Adrenal gland (tissue), 9 donors: ENCODE measurements at regions not wholly inside any gene's neighbourhood (a gene's known extent, or its start where the extent isn't known, plus 50 kb on each side); places are given as distances from the start of the nearest gene placed in this dataset.

Experiments used
- DNase-seq, 7 donors: peaks; one replicate each; pipeline ENCODE4 v3.0.0-alpha.2; 2019 to 2020
- H3K27ac ChIP-seq, 5 donors: fragments of 200-600 bp; sonication (generic) in 4 of 5; 1 replicate in 3 of 5; 2 replicates in 2 of 5; pipeline versions ENCODE4 v1.5.1 to v1.8.0; 2016 to 2020; ENCODE audit warnings: mild to moderate bottlenecking in 1 of 5
- H3K27me3 ChIP-seq: fragments of 200-600 bp; 2 replicates; pipeline ENCODE4 v1.8.0; 2021
- H3K36me3 ChIP-seq, 2 donors: fragments of 200-600 bp; replicated peaks in 1 of 2; 1 replicate in 1 of 2; 2 replicates in 1 of 2; pipeline versions ENCODE4 v1.5.1 to v1.8.0; 2018 to 2022
- H3K4me1 ChIP-seq, 2 donors: fragments of 200-600 bp; replicated peaks in 1 of 2; 1 replicate in 1 of 2; 2 replicates in 1 of 2; pipeline versions ENCODE4 v1.5.1 to v1.8.0; 2018 to 2021
- H3K4me3 ChIP-seq, 4 donors: fragments of 200-600 bp; sonication (generic) in 3 of 4; one replicate each; pipeline ENCODE4 v1.5.1; 2016 to 2018
- H3K9me3 ChIP-seq, 3 donors: fragments of 200-600 bp; sonication (generic) in 1 of 3; replicated peaks in 1 of 3; 1 replicate in 2 of 3; 2 replicates in 1 of 3; pipeline versions ENCODE4 v1.5.1 to v1.8.0; 2016 to 2021
- POLR2A ChIP-seq, 2 donors: fragments of 450-650 bp; IDR thresholded peaks; one replicate each; pipeline ENCODE4 v1.6.1; 2017; ENCODE audit warnings: antibody characterized with exemption in 2 of 2, mild to moderate bottlenecking in 2 of 2, moderate library complexity in 1 of 2
- WGBS, 4 donors: extraction: QIAGEN DNeasy Blood & Tissue Kit in 2 of 4; methylation state at CpG; one replicate each; pipeline versions ENCODE4 v1.1.5 to v1.1.7; 2013 to 2017; 5-methylcytosine and 5-hydroxymethylcytosine counted together
- intact Hi-C, 2 donors: fragments of 100-400 bp; cut with DNase I; formaldehyde crosslinking; loops; one replicate each; pipeline versions ENCODE4 v1.14.1 to v1.15.0; 2022 to 2023
- TF ChIP-seq, protein P1 (sequence below), 6 experiments: fragments of 450-650 bp in 4 of 6; fragments of 200-600 bp in 2 of 6; sonication (generic) in 1 of 6; IDR thresholded peaks; 1 replicate in 5 of 6; 2 replicates in 1 of 6; pipeline versions ENCODE4 v1.5.1 to v1.8.0; 2016 to 2021; ENCODE audit warnings: antibody characterized with exemption in 6 of 6, mild to moderate bottlenecking in 2 of 6, moderate library complexity in 1 of 6
- donor health status: healthy with polysubstance abuse.
- donor health status: Bipolar disorder and iron deficiency.
- donor health status: DM: yes; HTN: yes; CAD: no.
- donor health status: DM: no; HTN: no; CAD: no.
- donor health status: DM: no; HTN: no; CAD: no.

DNA sequence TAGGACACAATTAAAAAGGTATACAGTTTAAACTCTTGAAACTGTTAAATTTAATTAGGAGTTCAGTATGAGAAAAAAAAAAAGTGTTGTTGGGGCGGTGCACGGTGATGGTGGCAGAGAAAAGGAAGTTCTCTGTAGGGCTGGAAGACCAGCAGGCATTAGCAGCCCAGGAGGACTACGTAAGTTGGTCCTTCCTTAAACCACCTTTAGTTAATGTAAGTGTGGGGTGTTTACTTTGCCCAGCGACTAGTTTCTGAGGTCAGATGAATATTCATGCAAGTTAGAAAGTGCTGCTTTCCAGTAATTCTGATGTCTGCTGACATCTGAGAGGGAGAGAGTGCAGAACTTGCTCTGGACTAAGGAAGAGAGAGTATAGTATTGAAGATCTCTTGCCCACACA lies 54.9 kb downstream of the NKX2-1 start:
- Histone ChIP-seq H3K9me3 (no peaks in the 10 kb centered on the region), H3K36me3 (no peaks in the 10 kb centered on the region), H3K4me3 (no peak overlapping the region), H3K4me1 (no peaks in the 10 kb centered on the region), H3K27me3 (no peaks in the 10 kb centered on the region), H3K27ac (no peak overlapping the region)
- 79 to 89% (median 85%) methylated on average over 4 of the region's 4 CpGs for WGBS, 4 donors
- TF ChIP-seq, protein P1, sequence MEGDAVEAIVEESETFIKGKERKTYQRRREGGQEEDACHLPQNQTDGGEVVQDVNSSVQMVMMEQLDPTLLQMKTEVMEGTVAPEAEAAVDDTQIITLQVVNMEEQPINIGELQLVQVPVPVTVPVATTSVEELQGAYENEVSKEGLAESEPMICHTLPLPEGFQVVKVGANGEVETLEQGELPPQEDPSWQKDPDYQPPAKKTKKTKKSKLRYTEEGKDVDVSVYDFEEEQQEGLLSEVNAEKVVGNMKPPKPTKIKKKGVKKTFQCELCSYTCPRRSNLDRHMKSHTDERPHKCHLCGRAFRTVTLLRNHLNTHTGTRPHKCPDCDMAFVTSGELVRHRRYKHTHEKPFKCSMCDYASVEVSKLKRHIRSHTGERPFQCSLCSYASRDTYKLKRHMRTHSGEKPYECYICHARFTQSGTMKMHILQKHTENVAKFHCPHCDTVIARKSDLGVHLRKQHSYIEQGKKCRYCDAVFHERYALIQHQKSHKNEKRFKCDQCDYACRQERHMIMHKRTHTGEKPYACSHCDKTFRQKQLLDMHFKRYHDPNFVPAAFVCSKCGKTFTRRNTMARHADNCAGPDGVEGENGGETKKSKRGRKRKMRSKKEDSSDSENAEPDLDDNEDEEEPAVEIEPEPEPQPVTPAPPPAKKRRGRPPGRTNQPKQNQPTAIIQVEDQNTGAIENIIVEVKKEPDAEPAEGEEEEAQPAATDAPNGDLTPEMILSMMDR (IDR thresholded peaks at IDR 0.05): no peak
- no peak for TF ChIP-seq POLR2A (IDR thresholded peaks at IDR 0.05)
- intact Hi-C loops: no loop called here
- no peak for DNase-seq

DNA sequence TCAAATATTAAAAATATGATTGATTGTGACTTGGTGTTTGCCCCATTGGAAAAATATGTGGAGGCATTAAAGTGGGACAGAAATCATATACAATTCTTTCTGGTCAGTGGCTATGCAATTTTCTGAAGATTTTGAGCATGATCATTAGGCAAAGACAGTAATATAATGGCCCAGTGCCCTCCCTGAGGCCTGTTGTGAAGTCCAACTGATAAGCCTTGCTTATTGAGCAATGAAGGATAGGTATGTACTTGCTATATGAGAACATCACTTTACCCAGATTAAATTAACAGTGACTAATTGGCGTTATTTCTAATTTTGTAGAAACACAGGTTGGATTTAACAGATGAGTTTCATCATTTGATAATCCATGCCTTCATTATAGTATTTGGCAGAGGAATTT lies 57.1 kb downstream of the NKX2-1 start:
- Histone ChIP-seq H3K9me3 (no peaks in the 10 kb centered on the region), H3K27ac (no peak overlapping the region), H3K4me3 (no peak overlapping the region), H3K27me3 (no peaks in the 10 kb centered on the region), H3K36me3 (no peaks in the 10 kb centered on the region), H3K4me1 (no peaks in the 10 kb centered on the region)
- DNase-seq: no peak
- no peak for TF ChIP-seq POLR2A (IDR thresholded peaks at IDR 0.05)
- TF ChIP-seq, protein P1 (IDR thresholded peaks at IDR 0.05): no peak
- 79 to 89% (median 82%) methylated on average over 1 of the region's 1 CpG for WGBS, 4 donors
- intact Hi-C loops: no loop called here

DNA sequence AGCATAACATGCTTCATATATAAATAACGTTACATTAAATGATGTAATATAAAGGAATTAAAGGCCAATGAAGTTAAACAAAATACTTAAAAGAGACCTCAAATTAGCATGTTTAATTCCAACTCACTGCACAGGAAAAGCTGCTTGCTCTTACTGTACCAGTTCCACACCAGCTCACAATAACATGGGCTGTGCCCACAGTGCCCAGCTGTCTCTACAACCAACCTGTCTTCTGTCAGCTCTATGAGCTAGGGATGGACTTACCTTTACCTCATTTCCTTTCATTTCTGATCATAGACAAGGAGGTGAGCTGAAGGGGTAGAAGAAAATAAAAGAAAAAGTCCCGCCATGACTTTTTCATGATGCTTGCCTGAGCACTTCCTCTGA lies 64.8 kb downstream of the NKX2-1 start:
- Histone ChIP-seq H3K4me1 (no peaks in the 10 kb centered on the region), H3K4me3 (no peak overlapping the region), H3K36me3 (no peaks in the 10 kb centered on the region), H3K27ac (no peak overlapping the region), H3K9me3 (no peaks in the 10 kb centered on the region), H3K27me3 (no peaks in the 10 kb centered on the region)
- WGBS, 4 donors: 51 to 79% (median 68%) methylated on average over 2 of the region's 2 CpGs
- TF ChIP-seq POLR2A (IDR thresholded peaks at IDR 0.05): no peak
- TF ChIP-seq, protein P1 (IDR thresholded peaks at IDR 0.05): no peak
- no peak for DNase-seq
- intact Hi-C loops: no loop called here

DNA sequence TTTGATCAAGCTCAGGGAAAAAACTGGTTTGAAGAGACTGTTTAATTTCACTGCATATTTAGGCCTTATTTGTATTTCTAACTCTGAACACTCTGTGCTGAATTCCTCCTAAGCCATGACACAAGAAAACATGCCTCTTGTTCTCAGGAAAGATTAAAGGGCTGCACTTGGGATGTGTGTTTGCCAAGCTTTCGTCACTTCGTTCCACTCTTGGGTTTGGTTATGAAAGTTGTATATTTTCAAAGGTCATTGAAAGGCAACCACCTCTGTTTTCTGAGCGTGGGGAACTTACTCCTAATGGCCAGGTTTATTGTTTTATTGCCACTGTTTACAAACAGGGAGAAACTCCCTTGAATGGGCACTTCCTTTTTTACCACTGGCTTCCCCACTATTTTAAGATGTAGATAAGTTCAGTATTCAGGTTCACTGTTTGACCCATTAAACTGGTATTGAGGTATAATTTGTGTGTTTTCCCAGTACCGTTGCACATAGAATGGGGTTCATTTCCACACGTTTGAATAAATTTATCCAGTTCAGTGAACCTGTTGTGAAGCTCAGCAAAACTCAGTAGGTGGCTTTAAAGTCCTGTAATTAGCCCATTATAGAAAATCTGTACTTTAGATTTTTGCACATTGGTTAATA lies 65.3 kb downstream of the NKX2-1 start:
- TF ChIP-seq POLR2A (IDR thresholded peaks at IDR 0.05): no peak
- no peaks in the 10 kb centered on the region for H3K9me3 ChIP-seq
- H3K4me3 ChIP-seq: no peak overlapping the region
- WGBS, 4 donors: 40 to 48% (median 44%) methylated on average over 5 of the region's 5 CpGs
- H3K36me3 ChIP-seq: no peaks in the 10 kb centered on the region
- DNase-seq: no peak
- H3K27me3 ChIP-seq: no peaks in the 10 kb centered on the region
- no peak overlapping the region for H3K27ac ChIP-seq
- H3K4me1 ChIP-seq: no peaks in the 10 kb centered on the region
- intact Hi-C loops: no loop called here

DNA sequence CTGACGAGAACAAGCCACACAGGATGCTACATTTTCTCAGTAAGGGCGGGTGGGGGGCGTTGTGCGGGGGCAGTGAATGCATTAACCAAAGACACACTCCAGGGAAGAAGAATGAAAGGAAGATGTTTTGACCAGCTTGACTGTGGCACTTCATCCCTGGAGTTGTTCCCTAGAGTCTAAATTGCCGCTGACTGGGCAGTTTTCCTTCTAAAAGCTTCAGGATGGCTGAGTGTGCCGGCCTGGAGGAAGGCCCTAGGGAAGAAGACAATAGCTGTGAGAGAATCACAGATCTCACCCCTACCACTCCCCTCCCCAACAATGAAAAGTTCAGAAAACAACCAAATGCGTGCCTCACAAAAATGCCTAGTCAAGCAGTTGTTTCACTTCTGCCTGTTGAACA lies 67.2 kb downstream of the NKX2-1 start:
- intact Hi-C loops: no loop called here
- no peaks in the 10 kb centered on the region for H3K9me3 ChIP-seq
- H3K27ac ChIP-seq: no peak overlapping the region
- no peak overlapping the region for H3K4me3 ChIP-seq
- H3K36me3 ChIP-seq: no peaks in the 10 kb centered on the region
- H3K4me1 ChIP-seq: no peaks in the 10 kb centered on the region
- whole genome bisulfite sequencing, 4 donors: 61 to 73% (median 65%) methylated on average over 7 of the region's 7 CpGs
- DNase-seq: no peak
- H3K27me3 ChIP-seq: no peaks in the 10 kb centered on the region
- TF ChIP-seq POLR2A (IDR thresholded peaks at IDR 0.05): no peak
- TF ChIP-seq, protein P1 (IDR thresholded peaks at IDR 0.05): no peak
